T-helper 22 cell (primary cell): ENCODE measurements at regions not wholly inside any gene's neighbourhood (a gene's known extent, or its start where the extent isn't known, plus 50 kb on each side); places are given as distances from the start of the nearest gene placed in this dataset.
"Not testable (repeated sequence)": the region's sequence is repeated elsewhere in the genome, so short reads cannot be mapped to it uniquely, and the experiment has no call there.

Experiments
- DNase-seq: peaks from one replicate; pipeline ENCODE4 v3.0.0-alpha.2; 2020; ENCODE audit warnings: low read depth

DNA sequence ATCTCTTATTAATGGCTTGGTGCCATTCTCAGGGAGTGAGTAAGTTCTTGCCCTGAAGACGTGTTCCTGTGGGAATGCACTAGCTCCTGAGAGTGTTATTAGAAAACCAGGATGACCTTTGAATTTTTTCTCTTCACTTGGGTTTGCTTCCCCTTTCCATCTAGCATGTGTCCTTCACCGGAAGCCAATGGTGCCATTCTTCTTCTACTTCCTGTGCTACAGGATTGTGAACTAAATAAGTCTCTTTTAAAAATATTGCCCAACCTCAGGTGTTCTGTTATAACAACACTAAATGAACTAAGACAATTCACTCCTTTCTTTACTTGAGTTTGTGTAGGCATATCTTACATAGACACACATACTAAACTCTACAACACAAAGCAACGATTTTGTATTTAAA, 447.0 kb downstream of the SOX11 start:
- DNase-seq: no peak

DNA sequence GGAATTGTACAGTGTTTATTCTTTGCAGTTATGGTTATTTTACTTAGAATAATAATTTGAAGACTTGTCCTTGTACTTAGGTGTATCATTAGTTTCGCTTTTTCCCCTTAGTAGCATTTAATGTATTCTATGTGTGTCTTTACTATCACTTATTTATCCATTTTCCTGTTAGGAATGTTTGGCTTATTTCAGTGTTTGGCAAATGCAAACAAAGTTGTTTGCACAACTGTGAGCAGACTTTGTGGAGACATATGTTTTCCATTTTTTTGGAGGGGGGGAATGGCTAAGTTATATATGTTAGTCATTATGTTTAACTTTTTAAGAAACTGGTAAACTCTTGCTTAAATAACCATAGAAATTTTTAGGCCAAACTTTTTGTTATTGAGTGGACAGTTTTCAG, 447.7 kb downstream of the SOX11 start:
- DNase-seq: no peak

DNA sequence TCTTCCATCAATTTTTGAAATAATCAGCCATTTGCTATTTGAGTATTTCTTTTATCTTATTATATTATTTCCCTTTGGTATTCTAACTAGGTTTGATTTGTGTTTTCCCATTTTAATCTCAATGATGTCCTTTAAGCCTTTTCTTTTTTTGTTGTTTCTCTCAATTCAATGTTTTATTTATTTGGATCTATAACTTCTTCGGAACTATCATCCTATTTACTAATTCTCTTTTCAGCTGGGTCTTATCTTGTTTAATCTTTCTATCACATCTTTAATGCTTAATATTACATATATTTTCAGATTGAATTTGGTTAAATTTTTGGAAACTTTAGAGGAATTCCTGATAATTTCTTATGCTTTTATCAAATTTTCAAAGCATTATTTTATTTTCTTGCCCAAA, 448.3 kb downstream of the SOX11 start:
- no peak for DNase-seq

DNA sequence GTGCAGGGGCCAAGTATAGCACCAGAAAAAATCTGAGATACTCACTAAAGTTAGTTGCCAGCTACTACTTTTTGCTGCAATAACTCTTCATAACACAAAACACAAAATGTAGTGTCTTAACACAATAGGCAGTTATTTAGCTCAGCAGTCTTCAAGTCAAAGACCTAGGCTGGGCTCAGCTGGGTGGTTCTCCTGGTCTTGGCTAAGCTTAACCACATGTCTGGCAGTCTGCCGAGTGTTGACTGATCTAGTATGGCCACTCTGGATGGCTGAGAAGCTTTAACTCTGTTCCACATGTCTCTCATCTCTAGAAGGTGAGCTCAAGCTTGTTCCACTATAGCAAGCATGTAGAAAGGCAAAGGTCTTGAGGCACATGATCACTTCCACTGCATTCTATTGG, 451.6 kb downstream of the SOX11 start:
- DNase-seq: no peak

DNA sequence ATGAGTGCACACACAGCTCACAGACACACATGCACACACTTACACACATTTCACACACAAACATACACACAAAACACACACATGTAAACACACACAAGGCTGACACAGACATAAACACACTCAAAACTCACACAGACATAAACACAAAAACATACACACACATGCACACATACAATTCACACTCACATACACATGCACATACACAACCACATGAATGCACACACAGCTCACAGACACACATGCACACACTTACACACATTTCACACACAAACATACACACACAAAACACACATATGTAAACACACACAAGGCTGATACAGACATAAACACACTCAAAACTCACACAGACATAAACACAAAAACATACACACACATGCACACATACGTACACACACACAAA, 455.0 kb downstream of the SOX11 start:
- not testable (repeated sequence) for DNase-seq

DNA sequence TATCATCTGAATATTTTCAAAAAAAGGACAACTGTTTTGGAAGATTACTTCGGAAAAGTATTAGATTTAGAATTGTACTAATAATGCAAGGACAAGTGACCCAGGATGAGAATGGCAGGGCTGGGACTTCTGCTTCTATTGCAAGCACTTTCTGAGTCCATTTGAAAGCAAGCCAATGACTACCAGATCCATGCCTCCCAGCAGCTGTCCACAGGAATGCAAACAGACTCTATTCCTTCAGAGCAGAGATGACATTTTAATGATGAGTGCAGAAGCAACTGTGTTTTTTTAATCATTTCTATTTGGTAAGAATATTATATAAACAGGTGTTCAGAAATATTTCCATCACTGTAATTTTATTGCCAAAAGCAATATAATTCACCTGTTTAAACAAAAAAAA, 456.7 kb downstream of the SOX11 start:
- no peak for DNase-seq

DNA sequence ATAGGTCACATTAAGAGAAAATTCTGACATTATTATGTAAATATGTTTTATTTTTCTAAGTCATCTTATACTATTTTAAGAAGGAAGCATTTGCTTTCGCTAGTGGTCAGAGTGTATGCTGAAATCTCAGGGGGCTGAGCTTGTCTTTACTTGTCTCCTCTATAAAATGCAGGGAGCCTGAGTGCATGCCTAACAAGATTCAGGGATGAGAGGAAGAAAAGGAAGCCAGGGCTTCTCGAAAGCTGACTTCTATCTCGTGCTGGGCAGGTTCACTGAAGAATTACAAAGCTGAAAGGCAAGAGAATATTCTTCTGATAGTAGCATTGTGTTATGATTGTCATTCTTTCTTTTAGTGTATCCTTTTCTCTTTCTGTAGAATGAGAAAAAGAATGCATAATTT, 467.4 kb downstream of the SOX11 start:
- DNase-seq: no peak

DNA sequence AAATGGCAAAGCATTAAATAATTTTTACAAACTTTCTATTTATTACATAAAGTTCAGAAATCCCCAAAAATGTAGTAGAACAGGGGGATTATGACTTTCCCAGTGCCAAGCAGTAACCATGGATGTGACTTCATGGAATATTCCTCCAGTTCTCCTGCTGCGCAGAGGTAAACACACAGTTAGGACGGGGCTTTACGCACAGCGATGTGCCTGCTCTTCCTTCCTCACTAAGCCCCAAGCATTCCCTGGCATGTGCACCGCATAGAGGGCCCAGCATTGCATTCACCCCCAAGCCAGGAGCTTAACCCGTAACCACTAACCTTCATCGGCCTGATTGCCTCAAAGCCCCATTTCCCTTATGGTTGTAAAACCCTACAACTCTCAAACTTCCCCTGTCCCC, 471.7 kb downstream of the SOX11 start:
- no peak for DNase-seq

DNA sequence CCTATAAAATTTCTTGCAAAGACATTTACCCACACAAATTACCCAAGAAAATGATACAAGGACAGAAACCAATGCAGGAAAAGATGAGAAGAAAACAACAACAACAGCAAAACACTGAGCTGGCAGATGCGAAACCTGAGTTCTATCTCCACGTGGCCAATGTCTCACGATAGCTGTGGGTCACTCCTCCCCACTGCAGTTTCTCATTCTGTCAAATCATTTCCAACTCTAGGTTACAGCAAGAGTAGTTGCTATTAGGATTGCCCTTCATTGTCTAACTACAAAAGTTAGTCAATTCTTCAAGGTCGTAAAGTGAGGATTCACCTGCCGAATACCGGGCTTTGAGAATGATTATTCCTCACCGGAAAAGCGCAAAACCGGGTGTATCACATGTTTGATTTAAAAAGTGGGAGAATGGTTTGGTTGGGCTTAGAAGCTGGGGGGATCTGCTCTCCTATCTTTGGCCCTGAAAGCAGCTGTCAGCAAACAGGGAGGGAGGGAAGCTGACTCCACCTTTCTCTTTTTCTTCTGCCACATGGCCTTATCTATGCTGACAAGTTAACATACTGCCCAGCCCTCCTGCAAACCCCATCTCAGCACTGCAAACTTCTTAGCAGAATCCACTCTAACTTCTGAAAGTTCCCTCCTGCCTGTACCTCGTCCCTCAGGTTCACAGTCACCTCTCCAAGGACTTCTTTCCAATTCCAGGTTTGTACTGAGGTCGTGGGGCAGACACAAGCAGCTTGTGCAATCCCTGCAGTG, 473.0 kb downstream of the SOX11 start:
- DNase-seq: no peak

DNA sequence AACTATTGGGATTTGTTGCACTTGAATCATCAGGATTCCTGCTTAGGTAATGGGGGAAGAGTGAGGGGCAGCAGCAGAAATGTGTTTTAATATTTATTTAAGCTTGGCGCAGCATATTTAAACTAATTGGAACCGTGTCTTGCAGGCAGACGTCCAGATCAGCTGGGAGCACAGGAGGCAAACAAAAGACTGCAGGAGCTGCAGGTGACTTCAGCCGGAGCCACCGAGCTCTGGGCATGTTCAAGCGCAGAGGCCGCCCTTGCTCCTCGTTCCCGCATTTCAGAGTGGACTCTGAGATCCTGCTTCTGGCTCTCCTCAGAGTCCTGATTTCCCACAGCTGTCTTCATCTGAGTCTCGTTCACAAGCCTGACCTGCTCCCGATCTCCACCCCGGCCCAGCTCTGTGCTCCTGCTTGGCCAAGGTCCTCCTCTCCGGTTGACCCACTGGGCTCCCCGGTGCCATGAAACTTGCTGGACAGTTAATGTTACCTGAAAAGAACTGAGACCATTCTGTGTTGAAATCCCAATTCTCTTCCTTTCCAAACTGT, 475.5 kb downstream of the SOX11 start:
- no peak for DNase-seq

DNA sequence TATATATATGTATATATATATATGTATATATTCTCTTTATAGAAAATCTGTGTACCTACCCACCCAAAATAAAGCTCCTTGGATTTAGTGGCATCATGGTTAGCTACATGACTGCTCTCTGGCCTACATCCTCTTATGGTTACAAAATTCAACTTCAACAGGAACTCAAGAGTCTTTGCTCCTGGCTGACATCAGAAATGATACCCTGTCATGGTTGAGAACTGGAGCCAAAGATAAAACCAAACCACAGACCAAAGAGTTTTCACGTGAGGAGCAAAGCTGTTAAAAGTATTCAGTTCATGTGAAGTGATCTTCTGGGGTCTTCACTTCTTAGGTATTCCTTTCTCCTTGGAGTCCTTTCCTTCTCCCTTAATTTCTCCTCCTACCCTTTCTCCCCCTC, 476.3 kb downstream of the SOX11 start:
- no peak for DNase-seq

DNA sequence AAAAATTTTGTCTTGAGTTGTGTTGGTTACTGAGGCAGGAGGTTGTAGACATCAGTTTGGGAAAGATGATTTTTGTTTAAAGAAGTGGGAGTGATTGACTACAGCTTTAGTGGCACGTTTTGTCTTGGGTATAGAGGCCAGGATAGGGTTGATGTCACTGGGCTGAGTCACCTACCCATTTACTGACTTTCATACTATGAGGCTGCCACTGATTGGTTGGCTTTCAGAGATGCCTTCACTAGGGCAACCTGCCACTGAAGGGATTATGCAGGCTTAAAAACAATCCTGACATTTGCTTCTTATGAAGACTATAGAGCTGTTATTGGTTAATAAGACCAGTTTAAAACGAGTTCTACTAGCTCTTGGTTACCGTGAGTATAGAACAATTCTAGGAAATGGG, 479.1 kb downstream of the SOX11 start:
- DNase-seq: no peak

DNA sequence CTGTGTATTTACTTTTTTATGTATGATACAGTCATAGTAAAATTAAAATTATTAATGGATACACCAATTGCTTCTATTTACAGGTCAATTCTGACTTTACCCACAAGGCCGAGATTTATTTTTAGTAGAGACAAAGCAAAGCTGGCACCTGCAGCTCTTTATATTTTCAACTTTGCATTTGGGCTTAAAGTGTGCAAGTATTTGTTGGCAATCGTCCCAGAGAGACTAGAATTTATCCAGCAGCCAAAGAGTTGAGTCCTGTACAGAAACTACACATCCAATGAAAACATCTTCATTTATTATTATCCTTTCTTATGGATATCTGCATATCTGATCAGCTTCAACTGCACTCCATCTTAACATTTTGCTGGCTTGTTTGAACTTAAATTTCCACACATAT, 485.6 kb downstream of the SOX11 start:
- DNase-seq: no peak

DNA sequence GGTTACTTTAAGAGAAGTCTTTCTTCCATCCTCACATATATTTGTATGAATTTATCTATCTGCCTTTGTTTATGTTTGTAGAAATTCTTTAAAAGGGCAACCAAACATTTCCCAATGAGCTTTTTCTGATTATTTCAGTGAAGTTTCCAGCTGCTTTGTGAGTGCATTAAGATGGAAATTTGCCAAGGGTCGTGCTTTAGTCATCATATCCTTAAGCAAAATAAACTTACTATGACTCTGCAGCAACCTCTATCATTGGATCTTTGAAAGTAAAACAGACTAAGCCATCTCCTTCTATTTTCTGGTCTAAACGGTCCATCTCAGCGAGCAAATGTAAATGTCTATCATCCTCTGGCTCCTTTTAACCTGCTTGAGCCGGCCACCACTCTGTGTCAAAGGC, 489.3 kb downstream of the SOX11 start:
- DNase-seq: no peak

DNA sequence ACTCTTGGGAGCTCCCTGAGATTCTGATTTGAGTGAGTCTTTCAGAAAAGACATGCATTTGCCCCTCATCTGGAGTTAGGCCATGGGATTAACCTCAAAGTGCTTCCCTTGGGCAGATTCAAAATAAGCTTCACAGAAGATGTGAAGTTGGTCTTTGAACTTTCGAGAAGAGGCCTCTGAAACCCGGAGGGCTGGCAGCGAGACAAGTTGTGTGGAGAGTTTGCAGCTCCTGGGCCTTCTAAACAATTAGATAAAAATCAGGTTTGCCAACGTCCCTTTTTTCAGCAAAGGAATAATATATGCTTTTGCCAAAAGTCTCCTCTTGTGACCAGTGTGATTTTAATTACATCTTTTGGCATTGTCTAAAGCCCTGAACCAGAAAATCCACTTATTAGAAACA, 489.7 kb downstream of the SOX11 start:
- DNase-seq: no peak

DNA sequence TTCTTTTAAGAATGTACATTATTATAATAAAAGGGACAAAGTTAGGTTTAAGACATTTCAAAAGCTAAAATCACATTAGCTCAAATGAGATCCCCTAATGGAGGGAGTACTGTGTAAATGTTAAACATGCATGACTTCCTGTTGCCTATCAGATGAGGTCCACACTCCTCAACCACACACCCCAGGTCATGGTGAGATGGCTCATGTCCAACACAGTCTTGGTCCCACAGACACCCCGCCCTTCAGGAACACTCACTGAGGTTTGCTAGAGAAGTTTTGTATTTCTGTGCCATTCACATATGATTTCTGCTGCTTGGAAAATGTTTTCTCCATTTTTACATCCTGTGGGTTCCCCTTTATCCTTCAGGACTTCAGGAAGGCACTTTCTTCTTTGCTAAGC, 491.0 kb downstream of the SOX11 start:
- DNase-seq: no peak

DNA sequence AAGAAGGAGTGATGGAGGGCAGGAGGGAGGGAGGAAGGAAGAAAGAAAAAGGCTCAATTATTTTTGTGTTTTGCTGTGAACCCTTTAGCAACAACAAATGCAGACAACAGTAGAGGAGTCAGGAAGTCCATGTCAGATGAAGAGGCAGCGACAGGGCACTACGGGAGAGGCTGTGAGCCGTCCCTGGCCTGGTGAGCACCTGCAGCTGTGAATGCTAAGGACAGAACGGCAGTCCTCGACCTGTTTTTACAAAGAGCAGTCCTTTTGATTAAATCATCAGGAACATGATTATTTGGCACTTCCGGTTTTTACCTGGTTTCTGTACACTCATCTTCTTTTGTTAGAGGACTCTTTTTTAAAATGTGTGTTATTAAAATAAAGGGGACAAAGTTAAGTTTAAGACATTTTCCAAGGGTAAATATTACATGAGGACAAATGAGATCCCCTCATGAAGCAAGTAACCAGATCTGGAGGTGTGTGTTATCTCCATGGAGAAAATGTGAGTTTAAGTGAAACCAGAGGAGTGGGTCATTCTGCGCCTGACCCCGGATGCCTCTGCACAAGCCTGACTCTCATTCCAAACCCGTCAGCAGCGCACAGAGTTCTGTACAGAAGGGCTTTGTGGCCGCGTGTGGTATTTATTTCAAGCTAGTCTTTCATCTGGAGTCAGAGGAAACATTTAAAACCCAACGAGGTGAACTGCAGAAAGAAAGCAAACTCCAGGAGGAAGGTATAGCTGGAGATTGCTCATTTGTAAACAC, 492.5 kb downstream of the SOX11 start:
- DNase-seq: no peak

DNA sequence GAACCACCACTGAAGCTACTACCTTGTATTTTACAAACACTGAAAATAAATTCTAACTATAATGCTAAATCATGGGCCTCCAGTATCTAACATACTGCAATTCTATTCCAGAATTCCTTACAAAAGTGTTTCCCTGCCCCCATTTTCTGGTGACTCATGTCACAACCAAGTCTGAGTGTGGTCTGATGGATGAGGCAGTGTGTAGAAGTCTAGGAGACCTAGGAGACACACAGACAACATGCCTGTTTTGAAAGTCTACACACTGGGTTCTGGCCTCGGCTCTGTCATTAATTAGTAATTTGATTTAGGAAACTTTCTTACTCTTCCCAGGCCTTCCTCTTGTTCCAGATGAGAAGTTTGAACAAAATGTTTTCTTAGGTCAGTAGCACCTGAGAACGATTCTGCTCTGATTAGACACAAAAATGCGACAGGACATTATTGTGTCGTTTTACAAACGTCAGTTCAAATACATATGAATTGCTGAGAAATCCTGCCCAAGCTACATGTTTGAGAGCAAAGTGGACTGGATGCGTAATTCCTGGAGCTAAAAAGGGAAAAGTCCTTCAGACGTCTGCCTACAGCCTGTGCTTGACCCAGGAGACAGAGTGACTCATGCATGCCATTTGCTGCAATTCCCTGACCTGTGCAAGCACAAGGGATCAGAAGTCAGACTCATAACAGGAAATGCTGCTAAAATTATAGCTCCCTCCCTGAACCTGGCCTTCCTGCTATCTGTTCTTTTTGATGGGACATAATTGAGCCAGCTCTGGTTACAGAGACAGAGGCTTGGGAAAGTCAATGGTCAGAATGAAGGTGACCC, 494.4 kb downstream of the SOX11 start:
- DNase-seq: no peak

DNA sequence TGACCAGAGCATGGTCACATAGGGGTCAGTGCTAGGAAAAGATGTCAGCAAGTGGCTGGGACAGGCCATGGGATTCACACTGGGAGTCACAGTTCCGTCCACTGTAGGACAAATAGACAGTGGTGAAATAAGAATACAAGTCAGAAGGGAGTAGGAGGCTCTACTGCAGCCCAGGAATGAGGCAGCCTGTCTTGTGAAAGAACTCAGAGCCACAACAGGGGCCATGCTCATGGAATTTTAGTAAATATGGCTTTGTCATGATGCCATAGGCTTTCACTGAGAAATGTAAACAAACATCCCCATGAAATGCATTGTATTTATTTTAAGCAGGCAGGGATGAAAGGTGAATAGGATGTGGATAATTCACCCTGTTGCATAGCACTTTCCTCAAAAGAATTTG, 504.3 kb downstream of the SOX11 start:
- DNase-seq: no peak

DNA sequence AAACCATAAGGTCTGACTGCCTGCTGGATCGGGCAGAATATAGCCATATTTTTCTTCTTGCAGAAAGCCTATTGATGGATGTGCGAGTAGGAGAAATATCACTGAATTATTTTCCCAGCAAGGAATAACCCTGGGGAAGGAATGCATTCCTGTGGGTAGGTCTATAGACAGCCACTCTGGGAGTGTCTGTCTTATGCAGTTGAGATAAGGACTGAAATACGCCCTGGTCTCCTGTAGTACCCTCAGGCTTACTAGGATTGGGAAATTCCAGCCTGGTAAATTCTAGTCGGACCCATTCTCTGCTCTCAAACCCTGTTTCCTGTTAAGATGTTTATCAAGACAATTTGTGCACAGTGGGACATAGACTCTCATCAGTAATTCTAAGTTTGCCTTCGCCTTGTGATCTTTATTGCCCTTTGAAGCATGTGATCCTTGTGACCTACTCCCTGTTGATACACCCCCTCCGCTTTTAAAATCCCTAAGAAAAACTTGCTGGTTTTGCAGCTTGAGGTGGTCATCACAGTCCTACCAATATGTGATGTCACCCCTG, 506.3 kb downstream of the SOX11 start:
- not testable (repeated sequence) for DNase-seq

DNA sequence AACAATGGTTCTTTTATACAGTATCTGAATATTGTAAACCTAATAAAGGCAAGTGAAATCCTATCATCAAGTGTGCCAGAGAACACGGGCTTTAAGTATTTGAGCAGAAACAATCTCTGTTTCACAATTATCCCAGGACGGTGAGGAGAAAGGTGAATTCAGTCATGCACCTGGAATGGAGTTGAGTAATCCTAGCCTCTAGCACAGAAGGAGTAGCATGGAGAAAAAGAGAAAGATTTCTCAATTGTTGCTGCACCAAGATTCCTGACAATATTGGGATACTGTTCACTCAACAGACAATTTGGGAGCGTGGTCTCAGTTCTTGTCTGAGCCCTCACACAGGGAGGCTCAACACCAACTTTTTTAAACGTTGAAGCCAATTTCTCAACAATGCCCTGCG, 510.6 kb downstream of the SOX11 start:
- DNase-seq: no peak

DNA sequence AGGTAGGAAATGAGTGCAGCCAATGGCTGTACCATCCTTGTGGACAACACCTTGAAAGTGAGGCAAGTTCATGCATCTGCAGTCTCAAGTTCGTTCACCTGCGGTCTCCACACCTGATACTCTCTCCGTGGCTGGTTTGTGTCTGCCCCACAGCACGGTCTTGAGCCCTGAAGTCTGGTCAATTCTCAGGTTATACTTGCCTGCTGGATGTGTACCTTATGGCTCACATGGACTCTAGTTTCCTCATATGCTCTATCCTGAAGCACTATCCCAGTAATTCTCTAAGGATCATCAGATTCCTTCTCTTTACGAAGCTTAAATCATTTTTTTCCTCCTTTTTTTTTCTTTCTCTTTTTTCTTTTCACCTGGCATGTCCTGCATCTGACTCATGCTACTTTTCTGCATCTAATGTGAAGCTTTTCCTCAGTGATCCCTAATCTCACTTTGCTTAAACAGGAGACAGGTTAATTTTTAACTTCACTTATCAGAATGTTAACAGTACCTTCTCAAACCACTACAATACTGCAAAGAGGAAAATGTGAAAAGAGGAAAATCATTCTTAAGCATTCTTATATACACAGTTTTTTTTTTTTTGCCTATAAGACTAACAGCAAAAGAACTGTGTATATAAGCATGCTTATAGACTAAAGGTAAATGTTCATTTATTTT, 511.2 kb downstream of the SOX11 start:
- DNase-seq: no peak
